Hypothalamus (tissue), 51 donors: ENCODE measurements at regions not wholly inside any gene's neighbourhood (a gene's known extent, or its start where the extent isn't known, plus 50 kb on each side); places are given as distances from the start of the nearest gene placed in this dataset.
A peak's percentile ranks its signal among the peaks of the same experiment; 100 is the strongest.

ENCODE experiments used
- DNase-seq, 51 donors: peaks; one replicate each; lab custom pipeline; 2025; lab: John Stamatoyannopoulos, UW

DNA sequence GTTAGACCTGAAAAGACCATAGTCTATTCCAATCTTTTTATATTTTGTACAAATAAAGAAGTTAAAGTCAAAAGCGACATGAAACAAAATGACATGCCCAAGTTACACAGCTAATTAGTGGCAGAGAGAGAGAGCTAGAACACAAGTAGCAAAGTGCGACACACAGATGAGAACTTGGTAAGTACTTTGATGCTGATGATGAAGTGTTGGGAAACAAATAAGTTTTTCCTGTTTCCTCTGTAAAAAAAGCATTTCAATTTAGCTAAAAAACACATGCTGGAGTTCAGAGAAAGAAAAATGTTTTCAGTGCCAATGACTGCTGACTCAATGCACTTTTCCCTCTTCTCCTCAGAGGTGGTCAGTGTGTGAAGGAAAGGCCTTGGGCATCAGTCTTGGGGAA lies 226.9 kb downstream of the PAX3 start:
- no peak for DNase-seq

DNA sequence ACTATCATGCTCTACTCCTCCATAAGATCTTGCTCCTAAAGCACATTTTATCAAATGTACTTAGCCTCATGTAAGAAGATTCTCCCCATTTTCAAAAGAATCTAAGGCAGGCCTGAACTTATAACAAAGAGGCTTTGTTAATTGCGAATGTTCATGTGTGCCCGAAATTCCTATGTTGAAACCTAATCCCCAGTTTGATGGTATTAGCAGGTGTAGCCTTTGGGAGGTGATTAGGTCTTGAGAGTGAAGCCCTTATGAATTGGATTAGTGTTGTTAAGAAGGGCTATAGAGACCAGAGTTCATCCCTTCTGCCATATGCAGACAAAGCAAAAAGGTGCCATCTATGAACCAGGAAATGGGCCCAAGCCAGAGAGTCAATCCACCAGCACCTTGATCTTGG lies 234.5 kb downstream of the PAX3 start:
- DNase-seq: no peak

DNA sequence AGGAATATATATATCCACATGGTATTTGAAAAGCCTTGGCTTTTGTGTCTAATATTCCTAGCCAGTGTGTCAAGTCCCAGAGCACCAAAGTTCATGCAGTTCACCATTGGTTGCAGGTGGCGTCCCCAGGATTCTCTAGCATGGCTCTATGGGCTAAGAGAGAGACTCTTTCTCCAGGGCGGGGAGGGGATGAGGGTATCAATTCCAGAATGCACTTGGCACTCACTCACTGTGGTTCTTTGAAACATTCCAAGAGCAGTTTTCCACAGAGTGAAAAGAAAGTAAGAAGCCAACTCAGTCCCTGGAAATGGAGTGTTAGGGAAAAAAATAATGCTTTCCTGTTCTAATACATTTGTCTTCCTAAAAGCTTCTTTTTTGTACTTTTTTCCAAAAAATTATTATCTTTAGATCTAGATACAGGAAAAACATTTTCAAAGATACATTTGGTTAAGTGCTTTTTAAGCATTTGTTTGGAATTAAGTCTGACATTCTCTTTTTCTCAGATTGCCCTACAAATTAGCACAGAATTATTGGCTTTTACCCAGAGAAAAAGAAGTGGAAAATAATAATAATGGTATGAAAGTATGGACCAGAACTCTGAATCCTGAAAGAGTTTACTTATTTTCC lies 239.9 kb downstream of the PAX3 start:
- DNase-seq: no peak

DNA sequence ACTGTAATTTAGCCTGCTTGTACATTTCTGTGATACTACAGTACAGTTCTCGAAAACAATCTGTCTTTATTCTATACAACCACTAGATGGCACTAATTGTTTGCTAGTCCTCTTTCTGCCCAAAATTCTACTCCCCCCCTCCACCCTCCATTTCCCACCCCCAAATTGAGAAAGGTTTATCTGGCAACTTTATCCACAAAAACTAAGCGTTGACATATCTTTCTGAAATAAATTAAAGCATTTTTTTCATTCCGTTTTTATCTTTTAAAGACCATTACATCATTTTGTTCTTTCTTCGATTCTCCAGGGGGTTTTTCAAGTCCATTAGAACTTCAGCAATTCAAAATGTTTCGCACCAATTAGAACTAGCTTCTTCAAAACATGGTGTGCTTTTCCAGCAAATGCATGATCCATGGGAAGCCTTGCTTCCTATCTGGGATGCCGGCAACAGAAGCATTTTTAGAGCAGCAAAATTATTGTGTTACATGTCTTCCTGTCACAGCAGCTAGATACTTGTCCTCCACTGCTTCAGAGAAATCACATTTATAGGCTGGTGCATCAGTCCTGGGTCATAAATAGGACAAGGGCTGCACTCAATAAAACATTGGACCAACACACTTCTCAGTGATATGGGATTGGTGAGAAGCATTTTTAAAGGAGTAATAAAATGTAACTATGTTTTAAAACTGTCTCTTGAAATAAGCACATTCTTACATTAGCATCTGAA lies 241.3 kb downstream of the PAX3 start:
- peak in 1 of 51 donors; percentile 5 for DNase-seq

DNA sequence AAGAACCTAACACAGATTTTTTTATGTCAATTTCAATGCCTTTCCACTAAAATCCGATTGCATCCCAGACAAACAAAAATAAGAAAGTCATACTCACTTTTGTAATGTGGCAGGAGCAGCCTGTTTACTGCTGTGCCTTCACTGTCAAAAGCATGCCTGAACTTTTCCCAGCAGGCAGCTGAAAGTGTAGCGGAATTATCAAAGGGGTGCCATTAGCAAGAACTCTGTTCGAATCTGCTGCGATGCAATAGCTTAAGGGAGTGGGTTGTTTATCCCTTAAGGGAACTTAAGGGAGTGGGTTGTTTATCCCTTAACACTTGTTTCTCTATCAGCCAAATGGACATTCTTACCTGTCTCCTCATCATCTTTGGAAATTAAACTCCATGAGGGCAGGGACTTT lies 243.5 kb downstream of the PAX3 start:
- DNase-seq: no peak

DNA sequence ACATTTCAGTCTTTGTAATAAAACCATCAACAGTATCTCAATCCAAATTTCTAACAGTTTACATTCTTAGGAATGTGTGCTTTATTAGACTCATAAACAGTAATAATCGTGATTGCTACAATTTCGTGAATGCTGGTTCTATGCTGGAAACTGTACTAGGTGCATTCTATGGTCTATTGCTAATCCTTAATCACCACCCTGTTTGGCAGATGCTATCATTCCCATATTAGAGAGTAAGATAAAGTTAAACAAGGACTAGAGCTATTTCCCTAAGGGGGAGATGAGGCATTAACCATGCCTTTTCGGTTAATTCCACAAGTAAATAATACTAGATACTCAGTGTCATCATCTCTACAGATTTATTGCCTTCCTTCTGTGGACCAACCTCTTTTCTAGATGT lies 244.0 kb downstream of the PAX3 start:
- DNase-seq: no peak

DNA sequence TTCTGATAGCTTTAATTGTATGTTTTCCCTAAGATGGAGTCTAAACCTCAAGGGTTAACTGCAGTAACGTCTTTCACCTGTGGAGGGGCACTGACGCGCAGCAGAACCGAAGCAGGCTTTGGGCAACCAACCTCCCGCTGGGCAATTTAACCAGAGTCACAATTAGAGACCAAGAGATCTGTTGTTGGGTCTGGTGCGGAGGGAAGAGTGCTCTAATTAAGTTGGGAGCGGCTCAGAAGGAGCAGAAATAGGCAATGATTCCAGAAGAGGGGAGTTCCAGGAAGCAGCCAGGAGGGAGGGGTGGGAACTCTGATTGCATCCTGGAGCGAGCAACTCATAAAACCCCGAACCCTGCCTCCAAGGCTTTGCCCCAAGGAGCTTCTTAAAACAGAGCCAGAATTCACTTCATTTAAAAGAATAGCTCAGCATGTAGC lies 245.8 kb downstream of the PAX3 start:
- no peak for DNase-seq

DNA sequence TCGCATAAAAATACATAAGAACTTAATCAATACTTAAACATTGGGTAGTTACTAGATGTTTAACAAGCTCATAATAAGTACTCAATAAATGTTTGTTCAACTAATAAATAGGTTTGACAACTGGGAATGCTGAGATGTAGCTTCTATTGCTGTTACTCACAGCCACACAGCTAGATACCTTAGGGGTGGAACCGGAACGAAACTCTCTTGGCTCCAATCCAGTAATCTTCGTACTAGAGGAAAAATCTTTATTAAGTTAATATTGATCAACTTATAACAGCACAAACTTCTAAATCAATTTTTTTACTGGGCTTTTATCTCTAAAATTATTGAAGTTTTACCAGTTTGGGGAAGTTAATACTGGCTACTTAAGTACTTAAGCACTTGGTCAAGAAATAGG lies 247.8 kb downstream of the PAX3 start:
- DNase-seq: no peak

DNA sequence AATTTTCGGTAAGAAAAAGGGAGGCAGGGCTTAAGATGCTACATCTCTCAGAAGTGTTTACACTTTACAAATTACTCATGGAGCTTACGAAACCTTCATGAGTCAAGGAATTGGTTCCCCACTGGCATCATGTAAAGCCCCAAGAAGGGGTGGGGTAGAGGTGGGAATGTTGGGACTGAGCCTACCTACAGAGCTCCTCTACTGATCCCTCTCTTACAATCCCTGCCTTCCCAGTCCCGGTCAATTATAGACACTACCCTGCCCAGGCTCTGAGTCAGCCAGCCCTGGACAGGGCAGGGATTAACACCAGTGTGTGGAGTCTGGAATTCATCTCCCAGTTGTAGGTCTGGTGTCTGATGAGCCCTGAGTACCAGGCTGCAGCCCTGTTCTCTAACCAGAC lies 248.9 kb downstream of the PAX3 start:
- no peak for DNase-seq

DNA sequence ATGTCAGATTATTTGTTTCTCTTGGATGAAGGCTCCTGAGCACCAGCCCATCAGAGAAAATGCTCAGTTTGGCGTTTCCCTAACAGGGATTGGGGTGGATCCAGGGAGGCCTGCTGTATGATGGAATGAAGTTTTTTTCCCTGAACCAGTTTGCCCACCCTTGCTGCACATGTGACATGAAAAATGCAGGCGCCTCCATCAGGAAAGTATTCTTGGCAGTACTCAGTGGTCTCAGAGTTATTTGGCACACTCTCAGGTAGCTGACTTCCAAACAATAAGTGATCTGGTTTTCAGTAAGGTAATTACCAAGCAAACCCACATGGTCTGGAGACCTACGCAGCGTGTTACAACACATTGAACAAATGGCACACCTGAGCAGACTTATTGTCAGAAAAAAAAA lies 254.9 kb downstream of the PAX3 start:
- DNase-seq: no peak

DNA sequence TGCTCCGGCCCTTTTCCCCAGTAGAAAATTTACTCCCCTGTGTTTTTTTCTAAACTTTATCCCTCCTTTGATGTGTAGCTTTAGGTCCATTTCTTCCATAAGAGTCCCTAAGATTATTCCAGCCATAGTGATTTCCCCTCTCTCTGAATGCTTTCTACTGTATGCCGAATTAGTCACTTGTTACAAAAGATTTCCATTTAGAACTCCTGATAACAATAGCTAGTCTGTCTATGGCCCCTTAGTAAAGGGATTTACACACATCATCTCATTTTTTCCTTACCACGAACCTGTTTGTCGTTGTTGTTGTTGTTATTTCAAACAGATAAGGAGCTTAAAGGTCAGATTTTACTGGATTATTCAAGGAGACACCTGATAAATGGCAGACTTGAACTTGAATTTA lies 256.1 kb downstream of the PAX3 start:
- no peak for DNase-seq

DNA sequence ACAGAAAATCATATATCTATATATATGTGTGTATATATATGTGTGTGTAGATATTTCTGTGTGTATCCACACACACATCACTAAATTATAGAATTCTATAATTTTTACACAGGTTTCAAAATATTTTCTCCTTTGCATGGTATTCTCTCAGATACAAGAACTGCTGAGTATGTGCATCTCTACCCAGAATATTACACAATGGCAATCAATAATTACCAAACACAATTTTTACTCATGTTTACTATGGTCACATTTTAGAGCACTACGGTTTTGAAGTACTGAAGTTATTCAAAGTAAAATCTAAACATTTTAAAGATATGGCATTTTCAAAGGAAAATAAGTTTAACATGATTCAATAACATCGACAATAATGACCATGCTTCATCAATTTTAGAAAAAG lies 258.5 kb downstream of the PAX3 start:
- no peak for DNase-seq

DNA sequence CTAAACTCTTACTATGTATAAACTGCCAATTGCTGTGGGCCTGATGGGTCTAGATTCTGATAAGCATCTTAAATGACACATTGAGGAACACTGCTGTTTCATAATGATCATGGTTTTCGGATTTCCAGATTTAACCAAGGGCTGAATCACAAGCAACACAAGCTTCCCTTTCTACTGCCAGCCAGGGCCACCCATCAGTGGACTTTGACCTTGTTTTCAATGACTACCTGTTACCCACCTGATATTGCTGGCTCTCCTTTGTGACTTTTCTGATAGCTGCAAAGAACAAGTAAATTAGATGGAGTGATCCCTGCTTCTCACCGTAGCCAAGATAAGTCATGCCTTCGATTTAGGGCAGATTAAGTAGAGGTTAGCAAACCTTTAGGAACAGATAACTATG lies 259.0 kb downstream of the PAX3 start:
- DNase-seq: no peak

DNA sequence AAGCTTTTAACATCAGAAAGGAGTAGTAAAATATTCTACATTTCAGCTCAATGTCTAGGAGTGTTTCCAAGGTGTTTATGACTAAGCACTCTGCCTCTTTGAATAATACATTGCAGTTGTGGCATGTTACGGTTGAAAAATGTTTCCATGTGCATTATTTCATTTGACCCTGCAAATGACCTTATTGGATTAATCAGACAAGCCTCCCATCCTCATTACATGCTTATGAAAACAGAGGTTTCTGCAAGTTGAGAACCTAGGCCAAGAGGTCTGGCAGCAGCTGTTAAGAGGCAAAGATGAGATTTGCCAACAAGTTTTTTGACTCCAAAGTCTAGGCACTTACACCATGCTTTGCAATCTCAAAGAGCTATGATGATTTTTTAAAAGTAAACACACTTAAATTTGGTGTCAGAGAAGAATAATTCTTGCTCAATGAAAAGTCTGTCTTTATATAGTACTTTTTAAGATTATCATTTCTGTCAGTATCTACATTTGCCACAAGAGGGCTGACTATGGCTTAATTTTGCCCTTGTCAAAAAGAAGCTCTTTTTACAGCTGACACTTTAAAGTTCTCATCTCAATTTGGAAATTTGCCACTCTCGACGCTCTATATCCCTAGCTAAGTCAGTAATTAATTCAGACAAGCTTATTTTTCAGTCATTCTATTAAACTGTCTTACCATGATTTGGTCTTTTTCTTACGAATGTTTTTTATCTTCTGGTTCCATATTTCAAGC lies 260.6 kb downstream of the PAX3 start:
- DNase-seq: peak in 1 of 51 donors; percentile 1

DNA sequence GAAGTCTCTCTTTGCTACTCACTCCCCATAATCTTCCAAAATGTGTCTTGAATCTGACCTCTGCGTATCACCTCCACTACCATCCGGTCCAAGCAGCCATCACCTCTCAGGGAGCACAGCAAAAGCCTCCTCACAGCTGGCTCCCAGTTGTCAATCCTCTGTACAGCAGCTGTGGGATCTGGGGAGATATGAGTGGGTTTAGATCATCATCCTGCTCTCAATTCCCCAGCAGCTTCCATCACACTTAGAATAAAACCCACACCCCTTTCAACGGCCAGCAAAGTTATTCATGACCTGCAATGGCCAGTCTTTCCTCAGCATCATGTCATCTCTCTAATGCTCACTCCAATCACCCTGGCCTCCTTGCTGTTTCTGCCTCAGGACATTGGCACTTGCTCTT lies 261.6 kb downstream of the PAX3 start:
- no peak for DNase-seq

DNA sequence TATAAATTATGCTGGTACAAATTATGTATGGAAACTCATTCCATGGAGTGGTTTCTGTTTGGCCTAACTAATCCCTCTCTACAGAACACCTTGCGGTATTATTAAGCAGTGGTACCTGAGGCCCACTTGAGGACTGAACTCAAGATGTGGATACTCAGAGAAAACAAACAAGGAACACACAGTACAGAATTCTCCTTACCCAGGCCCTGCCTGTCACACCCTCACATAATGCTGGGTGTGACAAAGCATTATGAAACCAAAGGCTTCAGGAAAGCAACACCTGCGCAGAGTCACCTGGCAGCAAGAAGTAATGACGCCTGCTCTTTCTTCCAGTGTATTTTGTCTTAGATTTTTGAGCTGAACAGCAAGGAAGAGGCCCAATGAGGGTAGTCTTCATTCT lies 264.7 kb downstream of the PAX3 start:
- no peak for DNase-seq

DNA sequence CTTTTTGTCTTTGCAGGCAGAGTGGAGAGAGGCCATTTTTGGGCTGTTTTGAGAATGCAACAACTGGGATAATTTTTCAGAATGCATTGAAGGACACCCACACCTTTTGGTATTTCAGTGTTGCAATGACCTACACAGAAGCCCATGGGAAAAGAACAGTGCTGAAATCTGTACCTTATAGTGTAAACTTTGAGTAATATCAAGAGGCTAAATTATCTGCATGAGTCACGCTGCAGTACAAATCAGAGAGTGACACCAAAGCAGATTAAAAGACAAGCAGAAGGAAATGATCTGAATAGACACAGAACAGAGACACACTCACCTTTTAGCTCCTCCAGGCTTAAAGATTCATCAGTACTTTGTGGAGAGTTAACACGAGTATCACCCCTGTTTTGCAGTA lies 265.3 kb downstream of the PAX3 start:
- DNase-seq: no peak

DNA sequence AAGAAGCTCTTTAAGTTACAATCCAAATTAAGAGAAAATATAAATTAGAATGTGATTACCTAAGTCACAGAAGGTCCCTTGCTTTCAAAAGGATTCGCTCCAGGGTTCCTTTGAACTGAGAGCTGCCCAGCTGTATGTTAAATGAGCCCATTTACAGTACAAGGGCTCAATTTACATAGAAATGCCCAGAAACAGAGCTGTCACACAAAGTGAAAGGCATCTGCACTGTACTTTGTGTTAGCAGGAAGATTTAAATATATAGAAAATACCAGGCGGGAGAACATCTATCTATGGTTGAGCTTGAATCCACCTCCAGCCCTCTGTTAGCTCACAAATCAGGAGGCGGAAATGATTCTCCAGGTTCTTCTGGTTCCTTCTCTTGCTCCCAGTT lies 272.9 kb downstream of the PAX3 start:
- no peak for DNase-seq

DNA sequence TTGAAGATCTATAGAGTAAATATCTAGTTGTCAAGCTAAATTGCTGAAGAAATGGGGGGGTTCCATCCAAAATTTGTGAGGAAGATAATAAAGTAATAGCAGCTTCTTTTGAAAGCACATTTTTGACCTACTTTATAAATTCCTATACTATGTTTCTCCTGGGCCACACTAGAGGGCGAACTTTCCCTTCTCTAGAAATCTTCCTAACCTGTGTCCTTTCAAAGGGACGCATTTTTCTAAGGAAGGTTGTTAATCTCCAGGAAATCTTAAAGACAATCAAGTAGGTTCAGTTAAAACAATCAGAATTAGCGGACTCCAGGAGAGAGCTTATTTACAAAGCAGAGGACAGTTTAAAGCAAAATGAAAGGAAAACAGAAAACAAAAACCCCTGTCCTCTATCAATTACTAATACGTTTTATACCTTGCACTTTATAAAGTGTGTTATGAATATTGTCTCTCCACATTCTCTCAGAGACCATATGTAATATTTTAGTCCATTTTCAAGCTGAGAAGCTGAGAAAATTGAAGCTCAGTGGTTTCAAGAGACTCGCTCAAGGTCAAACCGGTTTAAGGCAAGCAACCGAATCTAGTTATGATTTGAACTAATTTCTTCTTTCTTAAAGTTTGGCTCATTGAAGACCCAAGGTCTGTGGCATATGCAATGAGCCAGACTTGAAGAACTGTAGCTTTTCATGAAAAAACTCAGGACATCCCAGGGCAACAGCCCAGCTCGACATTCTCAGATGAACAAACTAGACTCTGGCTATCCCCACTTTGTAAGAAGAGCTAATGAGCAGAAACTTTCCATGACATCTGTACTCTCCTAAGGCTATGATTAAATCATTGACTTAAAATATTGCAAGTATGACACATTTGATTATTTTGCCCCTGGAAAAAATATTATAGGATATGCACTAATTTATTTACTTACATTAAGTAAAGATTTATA lies 273.6 kb downstream of the PAX3 start:
- DNase-seq: peak in 1 of 51 donors; percentile 22

DNA sequence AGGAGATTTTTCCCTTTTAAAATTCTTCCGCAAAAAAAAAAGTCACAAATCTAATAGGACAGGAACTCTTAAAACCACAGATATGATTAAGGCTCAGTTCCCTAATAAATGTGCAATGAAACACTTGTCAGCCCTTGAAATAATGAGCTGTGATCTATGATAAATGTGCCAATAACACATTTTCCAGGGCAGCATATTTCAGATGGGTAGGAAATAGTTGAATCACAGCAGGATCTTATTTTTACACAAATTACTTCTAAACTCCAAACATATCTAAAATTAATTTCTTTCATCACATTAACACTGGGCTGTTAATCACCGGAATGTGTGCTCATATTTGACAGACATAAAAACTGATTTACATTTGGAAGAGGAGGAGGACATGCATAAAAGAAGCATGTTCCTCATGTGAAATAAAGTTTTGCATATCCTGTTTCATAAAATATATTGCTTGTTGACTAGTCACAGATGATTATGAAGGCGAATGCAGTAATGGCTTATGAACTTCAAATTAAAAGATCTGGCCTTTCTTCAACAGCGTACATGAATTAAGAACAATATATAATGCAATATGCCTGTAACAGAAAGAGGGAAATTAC lies 281.4 kb downstream of the PAX3 start:
- DNase-seq: no peak
